Loucy (cell line): ENCODE measurements at regions not wholly inside any gene's neighbourhood (a gene's known extent, or its start where the extent isn't known, plus 50 kb on each side); places are given as distances from the start of the nearest gene placed in this dataset.

Experiments used
- EZH2phosphoT487 ChIP-seq: fragments of 200-600 bp; IDR thresholded peaks from 2 replicates; pipeline ENCODE4 v1.6.1; 2018; ENCODE audit warnings: antibody characterized with exemption, mild to moderate bottlenecking, moderate library complexity, borderline replicate concordance
- TF ChIP-seq, protein P1 (sequence below): fragments of 200-600 bp; sonication (generic); conservative IDR thresholded peaks from 2 replicates; pipeline ENCODE4 v1.5.1; 2014; ENCODE audit warnings: mild to moderate bottlenecking, antibody characterized with exemption, low read length

DNA sequence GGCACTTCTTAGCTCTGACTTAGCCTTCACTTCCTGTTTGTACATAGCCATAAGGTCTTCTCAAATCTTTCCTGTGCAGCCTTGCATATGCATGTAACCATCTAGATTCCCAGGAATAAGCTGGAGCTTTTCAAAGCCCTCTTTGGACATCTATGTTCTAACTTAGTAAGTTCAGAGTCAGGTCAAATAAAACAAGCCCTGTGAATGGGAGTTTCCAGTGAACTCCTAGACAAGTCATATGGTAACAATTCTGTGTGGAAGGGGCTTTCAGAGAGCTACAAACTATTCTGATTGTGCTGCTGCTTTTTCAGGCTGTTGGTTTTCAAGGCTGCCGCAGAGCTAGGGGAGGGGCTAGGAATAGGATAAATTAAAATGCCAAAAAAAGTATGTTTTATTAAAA, 208.4 kb upstream of the AKR1E2 start:
- TF ChIP-seq, protein P1, sequence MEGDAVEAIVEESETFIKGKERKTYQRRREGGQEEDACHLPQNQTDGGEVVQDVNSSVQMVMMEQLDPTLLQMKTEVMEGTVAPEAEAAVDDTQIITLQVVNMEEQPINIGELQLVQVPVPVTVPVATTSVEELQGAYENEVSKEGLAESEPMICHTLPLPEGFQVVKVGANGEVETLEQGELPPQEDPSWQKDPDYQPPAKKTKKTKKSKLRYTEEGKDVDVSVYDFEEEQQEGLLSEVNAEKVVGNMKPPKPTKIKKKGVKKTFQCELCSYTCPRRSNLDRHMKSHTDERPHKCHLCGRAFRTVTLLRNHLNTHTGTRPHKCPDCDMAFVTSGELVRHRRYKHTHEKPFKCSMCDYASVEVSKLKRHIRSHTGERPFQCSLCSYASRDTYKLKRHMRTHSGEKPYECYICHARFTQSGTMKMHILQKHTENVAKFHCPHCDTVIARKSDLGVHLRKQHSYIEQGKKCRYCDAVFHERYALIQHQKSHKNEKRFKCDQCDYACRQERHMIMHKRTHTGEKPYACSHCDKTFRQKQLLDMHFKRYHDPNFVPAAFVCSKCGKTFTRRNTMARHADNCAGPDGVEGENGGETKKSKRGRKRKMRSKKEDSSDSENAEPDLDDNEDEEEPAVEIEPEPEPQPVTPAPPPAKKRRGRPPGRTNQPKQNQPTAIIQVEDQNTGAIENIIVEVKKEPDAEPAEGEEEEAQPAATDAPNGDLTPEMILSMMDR = no peak
- TF ChIP-seq EZH2phosphoT487 = no peak
